ENCODE measurements at regions not wholly inside any gene's neighbourhood (a gene's known extent, or its start where the extent isn't known, plus 50 kb on each side); places are given as distances from the start of the nearest gene placed in this dataset.

- TF ChIP-seq CTCF (IDR thresholded peaks at IDR 0.05) (no peak), FOXJ3 (CRISPR knock-in tag; IDR thresholded peaks at IDR 0.05; ENCODE audit: borderline replicate concordance) (no peak), CBFB (CRISPR knock-in tag; IDR thresholded peaks at IDR 0.05; ENCODE audit: low read depth) (no peak)
Measured at GRCh38 chr4:79528241-79528706, 120.2 kb upstream of the GK2 start.
